ENCODE measurements at regions not wholly inside any gene's neighbourhood (a gene's known extent, or its start where the extent isn't known, plus 50 kb on each side); places are given as distances from the start of the nearest gene placed in this dataset.

DNA sequence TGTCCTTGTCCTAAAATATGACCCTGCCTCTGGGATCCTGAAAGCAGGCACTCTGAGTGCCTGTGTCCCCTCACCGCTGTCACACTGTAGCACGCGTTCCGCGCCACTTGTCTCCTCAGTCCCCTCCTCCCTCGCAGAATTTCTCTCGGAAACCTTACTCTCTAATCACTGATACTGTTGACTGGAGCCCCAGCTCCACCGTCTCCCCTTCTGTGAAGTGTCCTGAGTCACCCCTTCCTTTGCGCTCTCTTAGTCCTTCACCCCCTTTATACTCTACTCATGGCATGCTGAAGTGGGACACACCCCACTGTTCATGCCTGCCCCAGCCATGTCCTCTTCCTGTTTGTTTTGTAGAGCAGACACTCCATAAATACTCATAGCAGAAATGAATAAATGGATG lies 104.7 kb downstream of the ZNF664 start:
- TF ChIP-seq, protein P1, sequence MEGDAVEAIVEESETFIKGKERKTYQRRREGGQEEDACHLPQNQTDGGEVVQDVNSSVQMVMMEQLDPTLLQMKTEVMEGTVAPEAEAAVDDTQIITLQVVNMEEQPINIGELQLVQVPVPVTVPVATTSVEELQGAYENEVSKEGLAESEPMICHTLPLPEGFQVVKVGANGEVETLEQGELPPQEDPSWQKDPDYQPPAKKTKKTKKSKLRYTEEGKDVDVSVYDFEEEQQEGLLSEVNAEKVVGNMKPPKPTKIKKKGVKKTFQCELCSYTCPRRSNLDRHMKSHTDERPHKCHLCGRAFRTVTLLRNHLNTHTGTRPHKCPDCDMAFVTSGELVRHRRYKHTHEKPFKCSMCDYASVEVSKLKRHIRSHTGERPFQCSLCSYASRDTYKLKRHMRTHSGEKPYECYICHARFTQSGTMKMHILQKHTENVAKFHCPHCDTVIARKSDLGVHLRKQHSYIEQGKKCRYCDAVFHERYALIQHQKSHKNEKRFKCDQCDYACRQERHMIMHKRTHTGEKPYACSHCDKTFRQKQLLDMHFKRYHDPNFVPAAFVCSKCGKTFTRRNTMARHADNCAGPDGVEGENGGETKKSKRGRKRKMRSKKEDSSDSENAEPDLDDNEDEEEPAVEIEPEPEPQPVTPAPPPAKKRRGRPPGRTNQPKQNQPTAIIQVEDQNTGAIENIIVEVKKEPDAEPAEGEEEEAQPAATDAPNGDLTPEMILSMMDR (IDR thresholded peaks at IDR 0.05), result no peak
- no peak for TF ChIP-seq POLR2AphosphoS5 (IDR thresholded peaks at IDR 0.05; ENCODE audit: low read depth, low read length)
- TF ChIP-seq, protein P2, sequence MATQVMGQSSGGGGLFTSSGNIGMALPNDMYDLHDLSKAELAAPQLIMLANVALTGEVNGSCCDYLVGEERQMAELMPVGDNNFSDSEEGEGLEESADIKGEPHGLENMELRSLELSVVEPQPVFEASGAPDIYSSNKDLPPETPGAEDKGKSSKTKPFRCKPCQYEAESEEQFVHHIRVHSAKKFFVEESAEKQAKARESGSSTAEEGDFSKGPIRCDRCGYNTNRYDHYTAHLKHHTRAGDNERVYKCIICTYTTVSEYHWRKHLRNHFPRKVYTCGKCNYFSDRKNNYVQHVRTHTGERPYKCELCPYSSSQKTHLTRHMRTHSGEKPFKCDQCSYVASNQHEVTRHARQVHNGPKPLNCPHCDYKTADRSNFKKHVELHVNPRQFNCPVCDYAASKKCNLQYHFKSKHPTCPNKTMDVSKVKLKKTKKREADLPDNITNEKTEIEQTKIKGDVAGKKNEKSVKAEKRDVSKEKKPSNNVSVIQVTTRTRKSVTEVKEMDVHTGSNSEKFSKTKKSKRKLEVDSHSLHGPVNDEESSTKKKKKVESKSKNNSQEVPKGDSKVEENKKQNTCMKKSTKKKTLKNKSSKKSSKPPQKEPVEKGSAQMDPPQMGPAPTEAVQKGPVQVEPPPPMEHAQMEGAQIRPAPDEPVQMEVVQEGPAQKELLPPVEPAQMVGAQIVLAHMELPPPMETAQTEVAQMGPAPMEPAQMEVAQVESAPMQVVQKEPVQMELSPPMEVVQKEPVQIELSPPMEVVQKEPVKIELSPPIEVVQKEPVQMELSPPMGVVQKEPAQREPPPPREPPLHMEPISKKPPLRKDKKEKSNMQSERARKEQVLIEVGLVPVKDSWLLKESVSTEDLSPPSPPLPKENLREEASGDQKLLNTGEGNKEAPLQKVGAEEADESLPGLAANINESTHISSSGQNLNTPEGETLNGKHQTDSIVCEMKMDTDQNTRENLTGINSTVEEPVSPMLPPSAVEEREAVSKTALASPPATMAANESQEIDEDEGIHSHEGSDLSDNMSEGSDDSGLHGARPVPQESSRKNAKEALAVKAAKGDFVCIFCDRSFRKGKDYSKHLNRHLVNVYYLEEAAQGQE (IDR thresholded peaks at IDR 0.05; ENCODE audit: insufficient read depth in 1 of 2, low read depth in 2 of 2, low read length in 1 of 2), result no peak

All from Panc1 (cell line).